HG03442 (cell line): ENCODE measurements at regions not wholly inside any gene's neighbourhood (a gene's known extent, or its start where the extent isn't known, plus 50 kb on each side); places are given as distances from the start of the nearest gene placed in this dataset.

ENCODE experiments used
- ATAC-seq: cut with Tn5 transposase; IDR thresholded peaks from one replicate; pipeline ENCODE4 v1.9.1; 2021; ENCODE audit warnings: mild to moderate bottlenecking, moderate library complexity; ENCODE audit not compliant: unreplicated experiment

- ATAC-seq, result no peak
These were observed 288.0 kb downstream of the ICE1 start for GRCh38 chr5:5710471-5710870.

- no peak for ATAC-seq
These were observed 286.0 kb downstream of the ICE1 start for GRCh38 chr5:5708367-5708919.

- ATAC-seq, result no peak
These were observed 282.5 kb downstream of the ICE1 start for GRCh38 chr5:5705010-5705409.

GRCh38 chr5:5704352-5704751 lies 281.9 kb downstream of the ICE1 start:
- no peak for ATAC-seq

GRCh38 chr5:5702934-5703333 lies 280.5 kb downstream of the ICE1 start:
- no peak for ATAC-seq

GRCh38 chr5:5700549-5700948 lies 278.1 kb downstream of the ICE1 start:
- no peak for ATAC-seq

GRCh38 chr5:5699062-5699461 lies 276.6 kb downstream of the ICE1 start:
- no peak for ATAC-seq

- ATAC-seq, result no peak
These were observed 272.8 kb downstream of the ICE1 start for GRCh38 chr5:5695266-5695665.

GRCh38 chr5:5688925-5689310 lies 266.4 kb downstream of the ICE1 start:
- no peak for ATAC-seq

GRCh38 chr5:5688194-5688924 lies 265.9 kb downstream of the ICE1 start:
- ATAC-seq, result no peak

- ATAC-seq, result no peak
These were observed 264.6 kb downstream of the ICE1 start for GRCh38 chr5:5687113-5687512.

GRCh38 chr5:5686356-5686755 lies 263.9 kb downstream of the ICE1 start:
- no peak for ATAC-seq

- no peak for ATAC-seq
These were observed 263.3 kb downstream of the ICE1 start for GRCh38 chr5:5685737-5686136.

GRCh38 chr5:5683174-5683573 lies 260.7 kb downstream of the ICE1 start:
- ATAC-seq, result no peak

GRCh38 chr5:5678909-5679308 lies 256.4 kb downstream of the ICE1 start:
- no peak for ATAC-seq

GRCh38 chr5:5677738-5678137 lies 255.3 kb downstream of the ICE1 start:
- ATAC-seq, result no peak

- ATAC-seq, result no peak
These were observed 253.7 kb downstream of the ICE1 start for GRCh38 chr5:5676218-5676617.

- no peak for ATAC-seq
These were observed 253.0 kb downstream of the ICE1 start for GRCh38 chr5:5675511-5675910.

GRCh38 chr5:5671823-5672222 lies 249.3 kb downstream of the ICE1 start:
- ATAC-seq, result no peak

- no peak for ATAC-seq
These were observed 244.7 kb downstream of the ICE1 start for GRCh38 chr5:5667136-5667554.

GRCh38 chr5:5666369-5666768 lies 243.9 kb downstream of the ICE1 start:
- no peak for ATAC-seq

- no peak for ATAC-seq
These were observed 243.5 kb downstream of the ICE1 start for GRCh38 chr5:5666076-5666365.
